ENCODE measurements at regions not wholly inside any gene's neighbourhood (a gene's known extent, or its start where the extent isn't known, plus 50 kb on each side); places are given as distances from the start of the nearest gene placed in this dataset.

DNA sequence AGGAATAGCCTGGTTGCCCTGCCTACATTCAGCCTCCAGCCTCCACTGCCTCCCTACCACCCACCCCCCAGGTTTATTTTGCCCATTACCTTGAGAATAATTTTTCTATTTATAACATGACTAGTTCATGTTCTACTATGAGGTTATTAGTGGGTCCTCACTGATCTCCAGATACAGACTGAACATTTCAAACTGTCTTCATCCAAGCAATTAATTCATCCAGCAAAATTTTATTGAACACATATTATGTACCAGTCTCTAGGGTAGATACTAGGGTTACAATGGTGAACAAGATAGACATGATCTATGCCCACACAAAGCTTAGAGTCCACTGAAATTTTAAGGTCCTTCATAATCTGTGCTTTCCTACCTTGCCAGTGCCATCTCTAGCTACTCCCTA is 51.6 kb upstream of the FHIP2A start:
- TF ChIP-seq, protein P1, sequence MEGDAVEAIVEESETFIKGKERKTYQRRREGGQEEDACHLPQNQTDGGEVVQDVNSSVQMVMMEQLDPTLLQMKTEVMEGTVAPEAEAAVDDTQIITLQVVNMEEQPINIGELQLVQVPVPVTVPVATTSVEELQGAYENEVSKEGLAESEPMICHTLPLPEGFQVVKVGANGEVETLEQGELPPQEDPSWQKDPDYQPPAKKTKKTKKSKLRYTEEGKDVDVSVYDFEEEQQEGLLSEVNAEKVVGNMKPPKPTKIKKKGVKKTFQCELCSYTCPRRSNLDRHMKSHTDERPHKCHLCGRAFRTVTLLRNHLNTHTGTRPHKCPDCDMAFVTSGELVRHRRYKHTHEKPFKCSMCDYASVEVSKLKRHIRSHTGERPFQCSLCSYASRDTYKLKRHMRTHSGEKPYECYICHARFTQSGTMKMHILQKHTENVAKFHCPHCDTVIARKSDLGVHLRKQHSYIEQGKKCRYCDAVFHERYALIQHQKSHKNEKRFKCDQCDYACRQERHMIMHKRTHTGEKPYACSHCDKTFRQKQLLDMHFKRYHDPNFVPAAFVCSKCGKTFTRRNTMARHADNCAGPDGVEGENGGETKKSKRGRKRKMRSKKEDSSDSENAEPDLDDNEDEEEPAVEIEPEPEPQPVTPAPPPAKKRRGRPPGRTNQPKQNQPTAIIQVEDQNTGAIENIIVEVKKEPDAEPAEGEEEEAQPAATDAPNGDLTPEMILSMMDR (IDR thresholded peaks at IDR 0.05; ENCODE audit: low read length), result no peak
- TF ChIP-seq EZH2 (optimal IDR thresholded peaks at IDR 0.05; ENCODE audit: low read depth, low read length) (no peak), EZH2phosphoT487 (IDR thresholded peaks at IDR 0.05; ENCODE audit: low read length) (no peak)
